Endothelial cell of umbilical vein (primary cell): ENCODE measurements at regions not wholly inside any gene's neighbourhood (a gene's known extent, or its start where the extent isn't known, plus 50 kb on each side); places are given as distances from the start of the nearest gene placed in this dataset.

Experiments used
- BruUV-seq: library from RNA; stranded (reverse); fragments of 400-500 nt; replicated peaks from 2 replicates; lab custom pipeline; 2021; lab: Mats Ljungman, UMichigan
- CTCF ChIA-PET: fragments of 300-600, 350-600 bp; sonication (Branson Sonifier 250); formaldehyde crosslinking; loops from one replicate; lab custom pipeline; 2021; ENCODE audit warnings: antibody characterized with exemption, inconsistent platforms; lab: Charles Lee
- POLR2A ChIA-PET: fragments of 300-600, 350-600 bp; sonication (Branson Sonifier 250); formaldehyde crosslinking; loops from one replicate; lab custom pipeline; 2021; ENCODE audit warnings: antibody characterized with exemption, inconsistent platforms; lab: Charles Lee
- DNase-seq: peaks from one replicate; pipeline ENCODE4 v3.0.0-alpha.2; 2011; ENCODE audit warnings: low read depth, low spot score
- FAIRE-seq: peaks from 2 replicates; lab custom pipeline; 2011; peaks lifted over from hg19 to GRCh38; lab: Jason Lieb, UNC
- H2AFZ ChIP-seq: 2 replicates; pipeline ENCODE4 v1.6.0; 2012; ENCODE audit warnings: low read depth, low read length, control low read depth, inconsistent platforms
- H3K27ac ChIP-seq: 2 replicates; pipeline ENCODE4 v1.5.1; 2011; ENCODE audit warnings: low read depth, mild to moderate bottlenecking, control low read depth, low read length, moderate library complexity; ENCODE audit not compliant: insufficient read depth
- H3K27me3 ChIP-seq, 2 experiments: 2 replicates each; pipeline versions ENCODE4 v1.6.0 to v1.6.1; 2011; ENCODE audit warnings: low read length in 2 of 2, mixed read lengths in 1 of 2; ENCODE audit not compliant: control insufficient read depth in 2 of 2, insufficient read depth in 2 of 2
- H3K36me3 ChIP-seq, 2 experiments: 2 replicates in 1 of 2; 3 replicates in 1 of 2; pipeline ENCODE4 v1.5.1; 2011; ENCODE audit warnings: low read length in 2 of 2, mild to moderate bottlenecking in 1 of 2, moderate library complexity in 1 of 2; ENCODE audit not compliant: control insufficient read depth in 2 of 2, insufficient read depth in 2 of 2; ENCODE audit errors: extremely low read depth in 1 of 2
- H3K4me1 ChIP-seq: 3 replicates; pipeline ENCODE4 v1.5.1; 2011; ENCODE audit warnings: mild to moderate bottlenecking, low read length; ENCODE audit not compliant: control insufficient read depth, insufficient read depth; ENCODE audit errors: extremely low read depth
- H3K4me2 ChIP-seq: 2 replicates; pipeline ENCODE4 v1.6.1; 2011; ENCODE audit warnings: low read length, control low read depth, mixed read lengths; ENCODE audit not compliant: insufficient read depth
- H3K4me3 ChIP-seq, 3 experiments: fragments of 200-600 bp in 1 of 3; sonication (generic), shearing (Covaris generic) in 1 of 3; replicated peaks in 1 of 3; 2 replicates each; pipeline ENCODE4 v1.5.1; 2011 to 2016; ENCODE audit warnings: control low read depth in 3 of 3, low read length in 3 of 3, mild to moderate bottlenecking in 2 of 3, inconsistent platforms in 1 of 3, low read depth in 1 of 3, moderate library complexity in 1 of 3; ENCODE audit not compliant: insufficient read depth in 1 of 3
- H3K79me2 ChIP-seq: 2 replicates; pipeline ENCODE4 v1.6.0; 2012; ENCODE audit warnings: low read length, inconsistent platforms; ENCODE audit not compliant: control insufficient read depth, insufficient read depth
- H3K9ac ChIP-seq: replicated peaks from 2 replicates; pipeline ENCODE3; 2011; ENCODE audit warnings: low read length, control low read depth; ENCODE audit not compliant: insufficient read depth; ENCODE audit errors: extremely low read depth
- H3K9me1 ChIP-seq: replicated peaks from 3 replicates; pipeline ENCODE4 v1.6.0; 2011; ENCODE audit warnings: mild to moderate bottlenecking, low read length; ENCODE audit not compliant: control insufficient read depth, insufficient read depth; ENCODE audit errors: extremely low read depth
- H3K9me3 ChIP-seq: replicated peaks from 2 replicates; pipeline ENCODE4 v1.5.1; 2012; ENCODE audit warnings: low read length, inconsistent platforms; ENCODE audit not compliant: control insufficient read depth, insufficient read depth
- H4K20me1 ChIP-seq: replicated peaks from 2 replicates; pipeline ENCODE3; 2011; ENCODE audit warnings: mild to moderate bottlenecking, low read length; ENCODE audit not compliant: control insufficient read depth, insufficient read depth; ENCODE audit errors: extremely low read depth
- CTCF ChIP-seq, 2 donors: IDR thresholded peaks; 1 replicate in 1 of 2; 2 replicates in 1 of 2; pipeline ENCODE4 v1.5.1; 2011; ENCODE audit warnings: low read length in 2 of 2, mild to moderate bottlenecking in 2 of 2, moderate library complexity in 2 of 2, control low read depth in 1 of 2, inconsistent platforms in 1 of 2, low read depth in 1 of 2; ENCODE audit not compliant: insufficient read depth in 1 of 2; ENCODE audit errors: extremely low read depth in 1 of 2
- EZH2 ChIP-seq: IDR thresholded peaks from 2 replicates; pipeline ENCODE4 v1.6.1; 2012; ENCODE audit warnings: borderline replicate concordance, low read depth, mild to moderate bottlenecking, moderate library complexity, low read length, inconsistent platforms; ENCODE audit not compliant: severe bottlenecking
- FOS ChIP-seq: IDR thresholded peaks from 2 replicates; pipeline ENCODE4 v1.6.1; 2011; ENCODE audit warnings: mild to moderate bottlenecking, low read length, moderate library complexity, borderline replicate concordance; ENCODE audit not compliant: insufficient read depth
- GATA2 ChIP-seq: IDR thresholded peaks from 2 replicates; pipeline ENCODE4 v1.7.0; 2011; ENCODE audit warnings: low read depth, mild to moderate bottlenecking, moderate library complexity, mixed read lengths, low read length; ENCODE audit not compliant: insufficient read length, insufficient read depth
- JUN ChIP-seq: IDR thresholded peaks from 2 replicates; pipeline ENCODE4 v1.6.1; 2011; ENCODE audit warnings: borderline replicate concordance, low read depth; ENCODE audit not compliant: insufficient read length, insufficient read depth
- MAX ChIP-seq: IDR thresholded peaks from 2 replicates; pipeline ENCODE4 v1.6.1; 2011; ENCODE audit not compliant: insufficient read depth, insufficient read length
- MYC ChIP-seq: IDR thresholded peaks from one replicate; pipeline ENCODE4 v1.6.1; 2011; ENCODE audit warnings: mild to moderate bottlenecking, low read depth, low read length
- POLR2A ChIP-seq: IDR thresholded peaks from 2 replicates; pipeline ENCODE4 v1.6.1; 2012; ENCODE audit warnings: low read depth, mild to moderate bottlenecking, control low read depth, low read length
- POLR2AphosphoS5 ChIP-seq: IDR thresholded peaks from 2 replicates; pipeline ENCODE4 v1.6.1; 2012; ENCODE audit warnings: low read depth, mild to moderate bottlenecking, control low read depth, low read length, moderate library complexity; ENCODE audit not compliant: insufficient read depth
- dilution Hi-C: fragments of 300-500 bp; cut with MboI; formaldehyde crosslinking; loops from one replicate; pipeline ENCODE4 v1.15.0; 2019; ENCODE audit warnings: low sequenced_read_pairs; ENCODE audit not compliant: extremely low pct_ligation_motif_present
- intact Hi-C: fragments of 100-400 bp; cut with micrococcal nuclease; formaldehyde crosslinking; loops from one replicate; pipeline ENCODE4 v1.10.0; 2022

- FAIRE-seq (no peak), DNase-seq (no peak)
- H3K79me2 ChIP-seq: no peaks in the 10 kb centered on the region
- dilution Hi-C loops (no loop called here), intact Hi-C loops (no loop called here)
- no peak overlapping the region for H2AFZ ChIP-seq
- H3K27me3 ChIP-seq: peaks cover 0 to 4% of the 10 kb centered on the region in 2 experiments
- TF ChIP-seq GATA2: no peak
- no peak for TF ChIP-seq POLR2A
- TF ChIP-seq MYC: no peak
- no peak for TF ChIP-seq CTCF (IDR thresholded peaks at IDR 0.05; ENCODE audit: extremely low read depth in 1 of 2, insufficient read depth in 1 of 2, low read depth in 1 of 2, low read length in 2 of 2)
- TF ChIP-seq MAX: no peak
- no peak for TF ChIP-seq POLR2AphosphoS5
- no peak for TF ChIP-seq JUN
- TF ChIP-seq FOS: no peak
- no peak for TF ChIP-seq EZH2
- no peaks in the 10 kb centered on the region for H3K9me3 ChIP-seq
- H3K36me3 ChIP-seq: no peaks in the 10 kb centered on the region
- H3K9ac ChIP-seq: no peak overlapping the region
- H3K9me1 ChIP-seq: no peaks in the 10 kb centered on the region
- H4K20me1 ChIP-seq: no peaks in the 10 kb centered on the region
- no peak overlapping the region for H3K4me2 ChIP-seq
- H3K4me3 ChIP-seq: no peak overlapping the region
- ChIA-PET POLR2A (no interaction called here), CTCF (interaction anchor here (1.9 to 2.2 kb wide), 2 partner anchors 23 to 78 kb away, joined by 4 to 8 read pairs; no protein-coding TSS in a partner anchor)
- H3K4me1 ChIP-seq: peaks cover under 1% of the 10 kb centered on the region
- H3K27ac ChIP-seq: no peak overlapping the region
- no TSS peak for BruUV-seq
These were observed 67.3 kb upstream of the ZFR start for GRCh38 chr5:32511776-32512374.
